ENCODE measurements at regions not wholly inside any gene's neighbourhood (a gene's known extent, or its start where the extent isn't known, plus 50 kb on each side); places are given as distances from the start of the nearest gene placed in this dataset.

- TF ChIP-seq CTCF (IDR thresholded peaks at IDR 0.05) (no peak), POLR2A (IDR thresholded peaks at IDR 0.05) (no peak)
Measured at GRCh38 chr7:106400923-106401322, 116.1 kb upstream of the NAMPT start.
